ENCODE measurements at regions not wholly inside any gene's neighbourhood (a gene's known extent, or its start where the extent isn't known, plus 50 kb on each side); places are given as distances from the start of the nearest gene placed in this dataset.
"Not testable (repeated sequence)": the region's sequence is repeated elsewhere in the genome, so short reads cannot be mapped to it uniquely, and the experiment has no call there.

- no peak for DNase-seq (ENCODE audit: low spot score)
- H3K4me1 Mint-ChIP-seq (ENCODE audit: unreplicated experiment): peaks cover 4% of the 10 kb centered on the region
- peak overlapping the region; percentile 1 for H3K4me3 Mint-ChIP-seq (ENCODE audit: unreplicated experiment)
- peaks cover 24% of the 10 kb centered on the region for H3K36me3 Mint-ChIP-seq (ENCODE audit: low read depth, unreplicated experiment)
- no peak for TF ChIP-seq CTCF (IDR thresholded peaks at IDR 0.05; ENCODE audit: unreplicated experiment)
- H3K27ac Mint-ChIP-seq (ENCODE audit: unreplicated experiment): no peak overlapping the region
- no peaks in the 10 kb centered on the region for H3K9me3 Mint-ChIP-seq (ENCODE audit: unreplicated experiment)
- peaks cover 11% of the 10 kb centered on the region for H3K27me3 Mint-ChIP-seq (ENCODE audit: unreplicated experiment)
These were observed 283.8 kb upstream of the FRG2C start for GRCh38 chr3:75380276-75380771.

GRCh38 chr3:75384016-75384415, 280.1 kb upstream of the FRG2C start:
- peaks cover 17% of the 10 kb centered on the region for H3K36me3 Mint-ChIP-seq (ENCODE audit: low read depth, unreplicated experiment)
- H3K4me3 Mint-ChIP-seq (ENCODE audit: unreplicated experiment); DNase-seq (ENCODE audit: low spot score); H3K9me3 Mint-ChIP-seq (ENCODE audit: unreplicated experiment); H3K27ac Mint-ChIP-seq (ENCODE audit: unreplicated experiment): not testable (repeated sequence)
- peaks cover 21% of the 10 kb centered on the region for H3K4me1 Mint-ChIP-seq (ENCODE audit: unreplicated experiment)
- peaks cover 11% of the 10 kb centered on the region for H3K27me3 Mint-ChIP-seq (ENCODE audit: unreplicated experiment)

- H3K9me3 Mint-ChIP-seq (ENCODE audit: unreplicated experiment): not testable (repeated sequence)
These were observed 275.5 kb upstream of the FRG2C start for GRCh38 chr3:75388486-75389124.

GRCh38 chr3:75393288-75393694, 270.8 kb upstream of the FRG2C start:
- Mint-ChIP-seq H3K36me3 (ENCODE audit: low read depth, unreplicated experiment) (peaks cover 15% of the 10 kb centered on the region), H3K4me1 (ENCODE audit: unreplicated experiment) (peaks cover 29% of the 10 kb centered on the region)
- not testable (repeated sequence) for H3K27me3 Mint-ChIP-seq (ENCODE audit: unreplicated experiment); DNase-seq (ENCODE audit: low spot score); H3K4me3 Mint-ChIP-seq (ENCODE audit: unreplicated experiment); H3K9me3 Mint-ChIP-seq (ENCODE audit: unreplicated experiment); H3K27ac Mint-ChIP-seq (ENCODE audit: unreplicated experiment)

More at GRCh38 chr3:75388486-75389124, 275.5 kb upstream of the FRG2C start:
- peaks cover 32% of the 10 kb centered on the region for H3K4me1 Mint-ChIP-seq (ENCODE audit: unreplicated experiment)
- H3K4me3 Mint-ChIP-seq (ENCODE audit: unreplicated experiment); DNase-seq (ENCODE audit: low spot score); H3K36me3 Mint-ChIP-seq (ENCODE audit: low read depth, unreplicated experiment); H3K27me3 Mint-ChIP-seq (ENCODE audit: unreplicated experiment); H3K27ac Mint-ChIP-seq (ENCODE audit: unreplicated experiment): not testable (repeated sequence)

- H3K36me3 Mint-ChIP-seq (ENCODE audit: low read depth, unreplicated experiment): peaks cover 21% of the 10 kb centered on the region
- H3K4me1 Mint-ChIP-seq (ENCODE audit: unreplicated experiment): peaks cover 24% of the 10 kb centered on the region
- not testable (repeated sequence) for H3K4me3 Mint-ChIP-seq (ENCODE audit: unreplicated experiment); H3K27ac Mint-ChIP-seq (ENCODE audit: unreplicated experiment); H3K27me3 Mint-ChIP-seq (ENCODE audit: unreplicated experiment); H3K9me3 Mint-ChIP-seq (ENCODE audit: unreplicated experiment); DNase-seq (ENCODE audit: low spot score)
These were observed 270.0 kb upstream of the FRG2C start for GRCh38 chr3:75394102-75394501.

- not testable (repeated sequence) for H3K4me3 Mint-ChIP-seq (ENCODE audit: unreplicated experiment); H3K27ac Mint-ChIP-seq (ENCODE audit: unreplicated experiment); H3K27me3 Mint-ChIP-seq (ENCODE audit: unreplicated experiment); H3K9me3 Mint-ChIP-seq (ENCODE audit: unreplicated experiment); DNase-seq (ENCODE audit: low spot score)
- Mint-ChIP-seq H3K36me3 (ENCODE audit: low read depth, unreplicated experiment) (peaks cover 22% of the 10 kb centered on the region), H3K4me1 (ENCODE audit: unreplicated experiment) (peaks cover 19% of the 10 kb centered on the region)
These were observed 269.4 kb upstream of the FRG2C start for GRCh38 chr3:75394562-75395360.

GRCh38 chr3:75395580-75396315, 268.4 kb upstream of the FRG2C start:
- Mint-ChIP-seq H3K4me3 (ENCODE audit: unreplicated experiment) (no peak overlapping the region), H3K27ac (ENCODE audit: unreplicated experiment) (no peak overlapping the region), H3K36me3 (ENCODE audit: low read depth, unreplicated experiment) (peaks cover 24% of the 10 kb centered on the region), H3K4me1 (ENCODE audit: unreplicated experiment) (peaks cover 19% of the 10 kb centered on the region), H3K27me3 (ENCODE audit: unreplicated experiment) (peaks cover 6% of the 10 kb centered on the region), H3K9me3 (ENCODE audit: unreplicated experiment) (peaks cover 7% of the 10 kb centered on the region)
- no peak for TF ChIP-seq CTCF (IDR thresholded peaks at IDR 0.05; ENCODE audit: unreplicated experiment)
- no peak for DNase-seq (ENCODE audit: low spot score)

All from endothelial cell (in vitro differentiated cells).